ENCODE measurements at regions not wholly inside any gene's neighbourhood (a gene's known extent, or its start where the extent isn't known, plus 50 kb on each side); places are given as distances from the start of the nearest gene placed in this dataset.
"Not testable (repeated sequence)": the region's sequence is repeated elsewhere in the genome, so short reads cannot be mapped to it uniquely, and the experiment has no call there.

DNA sequence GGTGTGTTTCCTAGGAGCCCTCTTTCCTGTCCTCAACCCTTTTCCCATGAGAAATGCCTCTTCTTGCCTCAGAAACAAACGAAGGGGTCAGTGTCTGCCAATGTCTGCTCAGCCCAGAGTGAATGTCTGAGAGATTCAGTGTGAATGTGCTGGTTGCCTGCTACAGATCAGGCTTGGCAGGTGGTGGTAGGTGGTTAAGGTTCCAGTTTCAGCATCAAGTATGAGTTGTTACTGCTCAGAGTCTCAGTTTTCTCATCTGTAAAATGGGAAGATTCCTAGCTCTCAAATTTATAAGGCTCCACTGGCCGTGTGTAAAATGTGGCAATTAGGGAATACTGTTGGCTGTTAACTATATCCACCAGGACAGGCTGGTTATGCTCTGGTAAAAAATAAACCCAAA lies 96.3 kb upstream of the PLGLB2 start:
- not testable (repeated sequence) for TF ChIP-seq EZH2phosphoT487 (IDR thresholded peaks at IDR 0.05; ENCODE audit: borderline replicate concordance); EGR1 (IDR thresholded peaks at IDR 0.05; ENCODE audit: low read depth); POLR2A (IDR thresholded peaks at IDR 0.05; ENCODE audit: borderline replicate concordance, extremely low read depth, insufficient read depth, insufficient read length); RAD21 (IDR thresholded peaks at IDR 0.05; ENCODE audit: low read depth); EZH2 (IDR thresholded peaks at IDR 0.05); YY1 (IDR thresholded peaks at IDR 0.05; ENCODE audit: extremely low read depth, insufficient replicate concordance, low read depth, low read length); ELF1 (IDR thresholded peaks at IDR 0.05; ENCODE audit: borderline replicate concordance, low read depth); JUND (IDR thresholded peaks at IDR 0.05); SP1 (IDR thresholded peaks at IDR 0.05; ENCODE audit: low read depth)
- TF ChIP-seq, protein P1, sequence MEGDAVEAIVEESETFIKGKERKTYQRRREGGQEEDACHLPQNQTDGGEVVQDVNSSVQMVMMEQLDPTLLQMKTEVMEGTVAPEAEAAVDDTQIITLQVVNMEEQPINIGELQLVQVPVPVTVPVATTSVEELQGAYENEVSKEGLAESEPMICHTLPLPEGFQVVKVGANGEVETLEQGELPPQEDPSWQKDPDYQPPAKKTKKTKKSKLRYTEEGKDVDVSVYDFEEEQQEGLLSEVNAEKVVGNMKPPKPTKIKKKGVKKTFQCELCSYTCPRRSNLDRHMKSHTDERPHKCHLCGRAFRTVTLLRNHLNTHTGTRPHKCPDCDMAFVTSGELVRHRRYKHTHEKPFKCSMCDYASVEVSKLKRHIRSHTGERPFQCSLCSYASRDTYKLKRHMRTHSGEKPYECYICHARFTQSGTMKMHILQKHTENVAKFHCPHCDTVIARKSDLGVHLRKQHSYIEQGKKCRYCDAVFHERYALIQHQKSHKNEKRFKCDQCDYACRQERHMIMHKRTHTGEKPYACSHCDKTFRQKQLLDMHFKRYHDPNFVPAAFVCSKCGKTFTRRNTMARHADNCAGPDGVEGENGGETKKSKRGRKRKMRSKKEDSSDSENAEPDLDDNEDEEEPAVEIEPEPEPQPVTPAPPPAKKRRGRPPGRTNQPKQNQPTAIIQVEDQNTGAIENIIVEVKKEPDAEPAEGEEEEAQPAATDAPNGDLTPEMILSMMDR (IDR thresholded peaks at IDR 0.05 in 2 of 3, conservative IDR thresholded peaks at IDR 0.05 in 1 of 3; ENCODE audit: borderline replicate concordance in 1 of 3, insufficient read depth in 1 of 3, low read depth in 2 of 3, low read length in 2 of 3), result not testable (repeated sequence)
- TF ChIP-seq, protein P2, sequence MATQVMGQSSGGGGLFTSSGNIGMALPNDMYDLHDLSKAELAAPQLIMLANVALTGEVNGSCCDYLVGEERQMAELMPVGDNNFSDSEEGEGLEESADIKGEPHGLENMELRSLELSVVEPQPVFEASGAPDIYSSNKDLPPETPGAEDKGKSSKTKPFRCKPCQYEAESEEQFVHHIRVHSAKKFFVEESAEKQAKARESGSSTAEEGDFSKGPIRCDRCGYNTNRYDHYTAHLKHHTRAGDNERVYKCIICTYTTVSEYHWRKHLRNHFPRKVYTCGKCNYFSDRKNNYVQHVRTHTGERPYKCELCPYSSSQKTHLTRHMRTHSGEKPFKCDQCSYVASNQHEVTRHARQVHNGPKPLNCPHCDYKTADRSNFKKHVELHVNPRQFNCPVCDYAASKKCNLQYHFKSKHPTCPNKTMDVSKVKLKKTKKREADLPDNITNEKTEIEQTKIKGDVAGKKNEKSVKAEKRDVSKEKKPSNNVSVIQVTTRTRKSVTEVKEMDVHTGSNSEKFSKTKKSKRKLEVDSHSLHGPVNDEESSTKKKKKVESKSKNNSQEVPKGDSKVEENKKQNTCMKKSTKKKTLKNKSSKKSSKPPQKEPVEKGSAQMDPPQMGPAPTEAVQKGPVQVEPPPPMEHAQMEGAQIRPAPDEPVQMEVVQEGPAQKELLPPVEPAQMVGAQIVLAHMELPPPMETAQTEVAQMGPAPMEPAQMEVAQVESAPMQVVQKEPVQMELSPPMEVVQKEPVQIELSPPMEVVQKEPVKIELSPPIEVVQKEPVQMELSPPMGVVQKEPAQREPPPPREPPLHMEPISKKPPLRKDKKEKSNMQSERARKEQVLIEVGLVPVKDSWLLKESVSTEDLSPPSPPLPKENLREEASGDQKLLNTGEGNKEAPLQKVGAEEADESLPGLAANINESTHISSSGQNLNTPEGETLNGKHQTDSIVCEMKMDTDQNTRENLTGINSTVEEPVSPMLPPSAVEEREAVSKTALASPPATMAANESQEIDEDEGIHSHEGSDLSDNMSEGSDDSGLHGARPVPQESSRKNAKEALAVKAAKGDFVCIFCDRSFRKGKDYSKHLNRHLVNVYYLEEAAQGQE (IDR thresholded peaks at IDR 0.05; ENCODE audit: low read depth), result not testable (repeated sequence)
- TF ChIP-seq, protein P3, sequence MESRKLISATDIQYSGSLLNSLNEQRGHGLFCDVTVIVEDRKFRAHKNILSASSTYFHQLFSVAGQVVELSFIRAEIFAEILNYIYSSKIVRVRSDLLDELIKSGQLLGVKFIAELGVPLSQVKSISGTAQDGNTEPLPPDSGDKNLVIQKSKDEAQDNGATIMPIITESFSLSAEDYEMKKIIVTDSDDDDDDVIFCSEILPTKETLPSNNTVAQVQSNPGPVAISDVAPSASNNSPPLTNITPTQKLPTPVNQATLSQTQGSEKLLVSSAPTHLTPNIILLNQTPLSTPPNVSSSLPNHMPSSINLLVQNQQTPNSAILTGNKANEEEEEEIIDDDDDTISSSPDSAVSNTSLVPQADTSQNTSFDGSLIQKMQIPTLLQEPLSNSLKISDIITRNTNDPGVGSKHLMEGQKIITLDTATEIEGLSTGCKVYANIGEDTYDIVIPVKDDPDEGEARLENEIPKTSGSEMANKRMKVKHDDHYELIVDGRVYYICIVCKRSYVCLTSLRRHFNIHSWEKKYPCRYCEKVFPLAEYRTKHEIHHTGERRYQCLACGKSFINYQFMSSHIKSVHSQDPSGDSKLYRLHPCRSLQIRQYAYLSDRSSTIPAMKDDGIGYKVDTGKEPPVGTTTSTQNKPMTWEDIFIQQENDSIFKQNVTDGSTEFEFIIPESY (IDR thresholded peaks at IDR 0.05; ENCODE audit: extremely low read depth, insufficient replicate concordance, low read length), result not testable (repeated sequence)
- TF ChIP-seq, protein P4, sequence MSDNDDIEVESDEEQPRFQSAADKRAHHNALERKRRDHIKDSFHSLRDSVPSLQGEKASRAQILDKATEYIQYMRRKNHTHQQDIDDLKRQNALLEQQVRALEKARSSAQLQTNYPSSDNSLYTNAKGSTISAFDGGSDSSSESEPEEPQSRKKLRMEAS (IDR thresholded peaks at IDR 0.05), result not testable (repeated sequence)
